ENCODE measurements at regions not wholly inside any gene's neighbourhood (a gene's known extent, or its start where the extent isn't known, plus 50 kb on each side); places are given as distances from the start of the nearest gene placed in this dataset.

- no peak overlapping the region for H3K27ac Mint-ChIP-seq
- peaks cover 38% of the 10 kb centered on the region for H3K4me1 Mint-ChIP-seq (ENCODE audit: low read depth)
- H3K27me3 Mint-ChIP-seq = no peaks in the 10 kb centered on the region
- H3K36me3 Mint-ChIP-seq = peaks cover 7% of the 10 kb centered on the region
- no peak overlapping the region for H3K4me3 Mint-ChIP-seq
- H3K9me3 Mint-ChIP-seq (ENCODE audit: low read depth) = peaks cover 3% of the 10 kb centered on the region
Observed at GRCh38 chr3:177946936-177947335, 589.3 kb upstream of the KCNMB2 start.

- Mint-ChIP-seq H3K36me3 (peaks cover 7% of the 10 kb centered on the region), H3K9me3 (ENCODE audit: low read depth) (peaks cover 3% of the 10 kb centered on the region), H3K27ac (no peak overlapping the region), H3K27me3 (no peaks in the 10 kb centered on the region), H3K4me3 (no peak overlapping the region), H3K4me1 (ENCODE audit: low read depth) (peaks cover 31% of the 10 kb centered on the region)
Observed at GRCh38 chr3:177947901-177948300, 588.3 kb upstream of the KCNMB2 start.

- peaks cover 21% of the 10 kb centered on the region for H3K4me1 Mint-ChIP-seq (ENCODE audit: low read depth)
- peaks cover 6% of the 10 kb centered on the region for H3K36me3 Mint-ChIP-seq
Observed at GRCh38 chr3:177948716-177949425, 587.4 kb upstream of the KCNMB2 start.

GRCh38 chr3:177959188-177959587 is 577.0 kb upstream of the KCNMB2 start:
- H3K9me3 Mint-ChIP-seq (ENCODE audit: low read depth) = no peaks in the 10 kb centered on the region
- H3K27ac Mint-ChIP-seq = no peak overlapping the region
- no peaks in the 10 kb centered on the region for H3K27me3 Mint-ChIP-seq
- H3K36me3 Mint-ChIP-seq = no peaks in the 10 kb centered on the region
- peaks cover 3% of the 10 kb centered on the region for H3K4me1 Mint-ChIP-seq (ENCODE audit: low read depth)
- no peak overlapping the region for H3K4me3 Mint-ChIP-seq

More at GRCh38 chr3:177948716-177949425, 587.4 kb upstream of the KCNMB2 start:
- H3K27ac Mint-ChIP-seq = no peak overlapping the region
- no peaks in the 10 kb centered on the region for H3K27me3 Mint-ChIP-seq
- no peak overlapping the region for H3K4me3 Mint-ChIP-seq
- H3K9me3 Mint-ChIP-seq (ENCODE audit: low read depth) = peaks cover 2% of the 10 kb centered on the region

- Mint-ChIP-seq H3K27ac (no peak overlapping the region), H3K4me3 (no peak overlapping the region), H3K27me3 (no peaks in the 10 kb centered on the region), H3K4me1 (ENCODE audit: low read depth) (peaks cover 2% of the 10 kb centered on the region), H3K9me3 (ENCODE audit: low read depth) (no peaks in the 10 kb centered on the region), H3K36me3 (no peaks in the 10 kb centered on the region)
Observed at GRCh38 chr3:177960014-177960413, 576.2 kb upstream of the KCNMB2 start.

GRCh38 chr3:177960722-177961121 is 575.5 kb upstream of the KCNMB2 start:
- H3K27ac Mint-ChIP-seq = no peak overlapping the region
- peaks cover 4% of the 10 kb centered on the region for H3K4me1 Mint-ChIP-seq (ENCODE audit: low read depth)
- H3K4me3 Mint-ChIP-seq = no peak overlapping the region
- no peaks in the 10 kb centered on the region for H3K9me3 Mint-ChIP-seq (ENCODE audit: low read depth)
- no peaks in the 10 kb centered on the region for H3K36me3 Mint-ChIP-seq
- no peaks in the 10 kb centered on the region for H3K27me3 Mint-ChIP-seq

GRCh38 chr3:177961784-177962183 is 574.5 kb upstream of the KCNMB2 start:
- Mint-ChIP-seq H3K27ac (no peak overlapping the region), H3K4me3 (no peak overlapping the region), H3K27me3 (no peaks in the 10 kb centered on the region), H3K4me1 (ENCODE audit: low read depth) (peaks cover 9% of the 10 kb centered on the region), H3K36me3 (no peaks in the 10 kb centered on the region), H3K9me3 (ENCODE audit: low read depth) (no peaks in the 10 kb centered on the region)

GRCh38 chr3:177966493-177966892 is 569.7 kb upstream of the KCNMB2 start:
- H3K36me3 Mint-ChIP-seq = no peaks in the 10 kb centered on the region
- H3K4me1 Mint-ChIP-seq (ENCODE audit: low read depth) = peaks cover 9% of the 10 kb centered on the region

GRCh38 chr3:177968891-177969290 is 567.3 kb upstream of the KCNMB2 start:
- Mint-ChIP-seq H3K4me1 (ENCODE audit: low read depth) (peaks cover 9% of the 10 kb centered on the region), H3K27ac (no peak overlapping the region), H3K9me3 (ENCODE audit: low read depth) (no peaks in the 10 kb centered on the region), H3K4me3 (no peak overlapping the region), H3K27me3 (no peaks in the 10 kb centered on the region), H3K36me3 (no peaks in the 10 kb centered on the region)

More at GRCh38 chr3:177966493-177966892, 569.7 kb upstream of the KCNMB2 start:
- Mint-ChIP-seq H3K4me3 (no peak overlapping the region), H3K27ac (no peak overlapping the region), H3K9me3 (ENCODE audit: low read depth) (no peaks in the 10 kb centered on the region), H3K27me3 (no peaks in the 10 kb centered on the region)

GRCh38 chr3:177973241-177973840 is 562.9 kb upstream of the KCNMB2 start:
- H3K36me3 Mint-ChIP-seq = no peaks in the 10 kb centered on the region
- no peak overlapping the region for H3K4me3 Mint-ChIP-seq
- H3K4me1 Mint-ChIP-seq (ENCODE audit: low read depth) = no peaks in the 10 kb centered on the region
- H3K27me3 Mint-ChIP-seq = no peaks in the 10 kb centered on the region
- no peaks in the 10 kb centered on the region for H3K9me3 Mint-ChIP-seq (ENCODE audit: low read depth)
- no peak overlapping the region for H3K27ac Mint-ChIP-seq

GRCh38 chr3:177976241-177976640 is 560.0 kb upstream of the KCNMB2 start:
- Mint-ChIP-seq H3K9me3 (ENCODE audit: low read depth) (no peaks in the 10 kb centered on the region), H3K27me3 (no peaks in the 10 kb centered on the region), H3K36me3 (no peaks in the 10 kb centered on the region), H3K4me1 (ENCODE audit: low read depth) (no peaks in the 10 kb centered on the region), H3K27ac (no peak overlapping the region), H3K4me3 (no peak overlapping the region)

GRCh38 chr3:177976866-177977265 is 559.4 kb upstream of the KCNMB2 start:
- no peak overlapping the region for H3K27ac Mint-ChIP-seq
- no peak overlapping the region for H3K4me3 Mint-ChIP-seq
- H3K4me1 Mint-ChIP-seq (ENCODE audit: low read depth) = no peaks in the 10 kb centered on the region
- no peaks in the 10 kb centered on the region for H3K36me3 Mint-ChIP-seq
- H3K27me3 Mint-ChIP-seq = no peaks in the 10 kb centered on the region
- H3K9me3 Mint-ChIP-seq (ENCODE audit: low read depth) = no peaks in the 10 kb centered on the region

GRCh38 chr3:177977381-177978158 is 558.7 kb upstream of the KCNMB2 start:
- Mint-ChIP-seq H3K36me3 (no peaks in the 10 kb centered on the region), H3K4me3 (no peak overlapping the region), H3K4me1 (ENCODE audit: low read depth) (no peaks in the 10 kb centered on the region), H3K27me3 (no peaks in the 10 kb centered on the region), H3K9me3 (ENCODE audit: low read depth) (no peaks in the 10 kb centered on the region), H3K27ac (no peak overlapping the region)

- H3K27me3 Mint-ChIP-seq = no peaks in the 10 kb centered on the region
- no peaks in the 10 kb centered on the region for H3K4me1 Mint-ChIP-seq (ENCODE audit: low read depth)
- peaks cover 3% of the 10 kb centered on the region for H3K36me3 Mint-ChIP-seq
- peaks cover 4% of the 10 kb centered on the region for H3K9me3 Mint-ChIP-seq (ENCODE audit: low read depth)
- H3K4me3 Mint-ChIP-seq = no peak overlapping the region
- H3K27ac Mint-ChIP-seq = no peak overlapping the region
Observed at GRCh38 chr3:177978946-177979345, 557.3 kb upstream of the KCNMB2 start.

- Mint-ChIP-seq H3K27me3 (no peaks in the 10 kb centered on the region), H3K36me3 (peaks cover 3% of the 10 kb centered on the region), H3K27ac (no peak overlapping the region), H3K4me3 (no peak overlapping the region), H3K4me1 (ENCODE audit: low read depth) (no peaks in the 10 kb centered on the region), H3K9me3 (ENCODE audit: low read depth) (peaks cover 4% of the 10 kb centered on the region)
Observed at GRCh38 chr3:177979703-177980102, 556.5 kb upstream of the KCNMB2 start.

Data from activated naive CD8-positive, alpha-beta T cell (primary cell).